ENCODE measurements at regions not wholly inside any gene's neighbourhood (a gene's known extent, or its start where the extent isn't known, plus 50 kb on each side); places are given as distances from the start of the nearest gene placed in this dataset.

DNA sequence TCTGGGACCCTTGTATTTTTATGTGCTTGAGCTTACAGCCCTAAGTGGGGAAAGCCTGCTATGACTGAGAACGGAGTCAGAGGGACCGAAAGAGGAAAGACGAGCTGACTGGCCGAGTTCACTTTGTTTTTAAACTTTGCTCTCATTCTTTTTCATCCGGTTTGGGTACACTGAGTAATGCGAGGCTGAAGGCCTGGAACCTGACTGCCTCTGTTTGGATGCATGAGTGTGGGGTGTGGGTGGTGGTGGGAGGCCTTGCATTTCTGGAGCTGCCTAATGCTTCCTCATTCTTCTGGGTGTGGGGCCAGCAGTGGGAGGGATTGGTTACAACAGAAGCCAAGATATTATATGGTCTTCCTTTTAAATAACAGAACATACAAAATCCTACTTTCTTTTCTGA lies 155.5 kb downstream of the BUB3 start:
- TF ChIP-seq, protein P1, sequence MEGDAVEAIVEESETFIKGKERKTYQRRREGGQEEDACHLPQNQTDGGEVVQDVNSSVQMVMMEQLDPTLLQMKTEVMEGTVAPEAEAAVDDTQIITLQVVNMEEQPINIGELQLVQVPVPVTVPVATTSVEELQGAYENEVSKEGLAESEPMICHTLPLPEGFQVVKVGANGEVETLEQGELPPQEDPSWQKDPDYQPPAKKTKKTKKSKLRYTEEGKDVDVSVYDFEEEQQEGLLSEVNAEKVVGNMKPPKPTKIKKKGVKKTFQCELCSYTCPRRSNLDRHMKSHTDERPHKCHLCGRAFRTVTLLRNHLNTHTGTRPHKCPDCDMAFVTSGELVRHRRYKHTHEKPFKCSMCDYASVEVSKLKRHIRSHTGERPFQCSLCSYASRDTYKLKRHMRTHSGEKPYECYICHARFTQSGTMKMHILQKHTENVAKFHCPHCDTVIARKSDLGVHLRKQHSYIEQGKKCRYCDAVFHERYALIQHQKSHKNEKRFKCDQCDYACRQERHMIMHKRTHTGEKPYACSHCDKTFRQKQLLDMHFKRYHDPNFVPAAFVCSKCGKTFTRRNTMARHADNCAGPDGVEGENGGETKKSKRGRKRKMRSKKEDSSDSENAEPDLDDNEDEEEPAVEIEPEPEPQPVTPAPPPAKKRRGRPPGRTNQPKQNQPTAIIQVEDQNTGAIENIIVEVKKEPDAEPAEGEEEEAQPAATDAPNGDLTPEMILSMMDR (IDR thresholded peaks at IDR 0.05): no peak
- intact Hi-C loops (cut with DNase I): no loop called here
- no peak overlapping the region for H3K4me3 ChIP-seq
- H3K4me1 ChIP-seq: no peaks in the 10 kb centered on the region
- ATAC-seq: peak; percentile 62
- H3K36me3 ChIP-seq: no peaks in the 10 kb centered on the region
- no peak for DNase-seq
- H3K9me3 ChIP-seq: no peaks in the 10 kb centered on the region
- H3K27ac ChIP-seq: no peak overlapping the region
- H3K27me3 ChIP-seq: no peaks in the 10 kb centered on the region

DNA sequence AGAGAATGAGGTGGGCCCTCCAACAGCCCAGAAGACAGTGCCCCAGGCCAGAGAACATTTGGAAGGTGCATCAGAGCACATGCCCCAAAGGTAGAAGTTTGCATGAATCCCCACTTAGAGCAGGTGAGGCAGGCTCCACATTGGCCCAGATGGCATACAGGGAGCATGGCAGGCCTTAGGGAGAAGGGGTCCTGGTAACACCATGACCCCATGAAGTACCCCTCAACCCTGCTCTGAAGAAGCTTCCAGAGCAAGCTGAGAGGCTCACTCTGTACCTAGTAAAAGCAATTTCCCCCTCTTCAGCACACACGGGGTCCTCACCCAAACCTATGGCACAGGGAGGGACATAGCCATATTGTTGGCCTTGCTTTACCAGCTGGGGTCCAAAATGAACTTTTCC lies 162.6 kb downstream of the BUB3 start:
- H3K27me3 ChIP-seq: no peaks in the 10 kb centered on the region
- H3K9me3 ChIP-seq: no peaks in the 10 kb centered on the region
- no peaks in the 10 kb centered on the region for H3K36me3 ChIP-seq
- no peak overlapping the region for H3K27ac ChIP-seq
- intact Hi-C loops (cut with DNase I): no loop called here
- no peaks in the 10 kb centered on the region for H3K4me1 ChIP-seq
- TF ChIP-seq, protein P1 (IDR thresholded peaks at IDR 0.05): no peak
- H3K4me3 ChIP-seq: no peak overlapping the region
- ATAC-seq (no peak), DNase-seq (no peak)

DNA sequence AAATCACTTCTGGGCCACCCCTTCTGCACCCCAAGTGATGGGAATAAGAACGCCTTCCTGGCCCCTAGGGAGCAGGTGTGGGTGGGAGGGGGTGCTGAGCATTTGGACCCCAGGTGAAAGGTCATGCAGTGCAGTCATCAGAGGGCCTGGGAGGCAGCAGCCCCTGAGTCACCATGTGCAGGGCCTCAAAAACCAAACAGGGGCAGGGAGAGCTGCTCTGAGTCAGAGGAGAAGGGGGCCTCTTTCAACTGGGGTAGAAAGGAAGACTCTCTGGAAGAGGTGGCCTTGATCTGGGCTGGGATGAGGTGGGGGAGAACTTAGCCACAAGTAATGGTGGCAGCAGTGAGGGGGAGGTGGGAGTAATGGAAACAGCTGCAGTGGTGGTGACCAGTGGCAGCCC lies 164.3 kb downstream of the BUB3 start:
- H3K36me3 ChIP-seq: no peaks in the 10 kb centered on the region
- TF ChIP-seq, protein P1 (IDR thresholded peaks at IDR 0.05): no peak
- DNase-seq (no peak), ATAC-seq (no peak)
- H3K27ac ChIP-seq: no peak overlapping the region
- no peaks in the 10 kb centered on the region for H3K9me3 ChIP-seq
- H3K4me1 ChIP-seq: no peaks in the 10 kb centered on the region
- no peak overlapping the region for H3K4me3 ChIP-seq
- intact Hi-C loops (cut with DNase I): no loop called here
- no peaks in the 10 kb centered on the region for H3K27me3 ChIP-seq

DNA sequence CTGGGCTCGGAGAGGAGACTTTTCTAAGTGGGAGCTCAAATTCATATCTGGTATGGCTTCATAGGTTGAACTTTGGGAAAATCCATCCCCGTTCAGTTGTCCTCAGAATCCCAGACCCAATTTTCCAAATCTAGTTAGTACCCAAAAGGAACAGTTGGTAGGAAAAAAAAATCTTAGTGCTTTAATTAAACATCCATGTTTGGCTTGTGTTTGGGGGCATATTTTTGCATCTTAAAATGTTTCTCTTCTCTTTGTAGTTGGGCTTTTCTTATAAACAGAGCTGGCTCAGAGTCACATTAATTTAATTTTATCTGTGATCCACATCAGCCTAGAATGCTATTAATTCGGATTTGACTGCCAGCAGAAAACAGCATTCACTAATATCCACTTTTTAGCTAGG lies 165.9 kb downstream of the BUB3 start:
- no peak for DNase-seq
- Histone ChIP-seq H3K4me1 (no peaks in the 10 kb centered on the region), H3K27me3 (no peaks in the 10 kb centered on the region), H3K9me3 (no peaks in the 10 kb centered on the region), H3K36me3 (no peaks in the 10 kb centered on the region), H3K4me3 (no peak overlapping the region), H3K27ac (no peak overlapping the region)
- TF ChIP-seq, protein P1 (IDR thresholded peaks at IDR 0.05): no peak
- intact Hi-C loops (cut with DNase I): no loop called here
- no peak for ATAC-seq

DNA sequence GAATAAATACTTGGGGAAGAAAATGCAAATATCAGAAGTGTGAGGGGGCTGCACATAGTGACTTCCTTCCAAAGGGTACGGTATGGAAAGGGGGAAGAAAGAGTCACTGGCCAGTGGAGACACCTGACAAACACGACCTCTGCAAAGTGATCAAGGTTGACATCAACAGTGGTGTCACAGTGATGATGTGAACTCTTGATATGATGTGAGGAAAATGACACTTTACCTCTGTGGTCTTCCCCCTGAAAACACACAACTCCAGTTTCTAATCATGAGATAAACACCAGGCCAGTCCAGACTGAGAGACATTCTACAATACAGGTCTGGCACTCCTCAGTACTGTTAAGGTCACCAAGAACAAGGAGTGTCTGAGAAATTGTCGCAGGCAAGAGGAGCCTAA lies 169.7 kb downstream of the BUB3 start:
- H3K36me3 ChIP-seq: no peaks in the 10 kb centered on the region
- H3K27ac ChIP-seq: no peak overlapping the region
- TF ChIP-seq, protein P1 (IDR thresholded peaks at IDR 0.05): no peak
- no peak for ATAC-seq
- H3K4me1 ChIP-seq: no peaks in the 10 kb centered on the region
- H3K27me3 ChIP-seq: no peaks in the 10 kb centered on the region
- intact Hi-C loops (cut with DNase I): no loop called here
- DNase-seq: no peak
- no peak overlapping the region for H3K4me3 ChIP-seq
- no peaks in the 10 kb centered on the region for H3K9me3 ChIP-seq

Data from left lung (tissue), 4 donors.